Osteoblast (primary cell): ENCODE measurements at regions not wholly inside any gene's neighbourhood (a gene's known extent, or its start where the extent isn't known, plus 50 kb on each side); places are given as distances from the start of the nearest gene placed in this dataset.

ENCODE experiments used
- DNase-seq: peaks from one replicate; pipeline ENCODE4 v3.0.0; 2011; ENCODE audit warnings: low spot score, mixed read lengths; ENCODE audit not compliant: insufficient read length; ENCODE audit errors: missing footprints
- H2AFZ ChIP-seq: 2 replicates; pipeline ENCODE4 v1.6.0; 2011; ENCODE audit warnings: mild to moderate bottlenecking, low read length
- H3K27ac ChIP-seq: 2 replicates; pipeline ENCODE4 v1.5.1; 2011; ENCODE audit warnings: mild to moderate bottlenecking, low read depth, low read length, moderate library complexity
- H3K27me3 ChIP-seq: 2 replicates; pipeline ENCODE4 v1.6.0; 2012; ENCODE audit warnings: mild to moderate bottlenecking, control low read depth, inconsistent platforms, low read length, moderate library complexity; ENCODE audit not compliant: insufficient read depth
- H3K36me3 ChIP-seq: 2 replicates; pipeline ENCODE4 v1.5.1; 2011; ENCODE audit warnings: mild to moderate bottlenecking, low read length, control low read depth, moderate library complexity; ENCODE audit not compliant: insufficient read depth
- H3K4me1 ChIP-seq: 2 replicates; pipeline ENCODE4 v1.5.1; 2011; ENCODE audit warnings: mild to moderate bottlenecking, low read length, control low read depth, moderate library complexity; ENCODE audit not compliant: insufficient read depth
- H3K4me2 ChIP-seq: 2 replicates; pipeline ENCODE4 v1.6.0; 2011; ENCODE audit warnings: mild to moderate bottlenecking, low read length; ENCODE audit not compliant: insufficient read depth
- H3K4me3 ChIP-seq: fragments of 200-600 bp; sonication (generic); 3 replicates; pipeline ENCODE4 v1.5.1; 2012; ENCODE audit warnings: mild to moderate bottlenecking, low read length, inconsistent platforms; ENCODE audit not compliant: insufficient read depth
- H3K79me2 ChIP-seq: 2 replicates; pipeline ENCODE4 v1.6.0; 2012; ENCODE audit warnings: mild to moderate bottlenecking, low read length, control low read depth, inconsistent platforms; ENCODE audit not compliant: insufficient read depth
- H3K9me3 ChIP-seq: 2 replicates; pipeline ENCODE4 v1.5.1; 2011; ENCODE audit warnings: low read depth, low read length, control low read depth
- H4K20me1 ChIP-seq: 2 replicates; pipeline ENCODE4 v1.6.0; 2012; ENCODE audit warnings: mild to moderate bottlenecking, low read length, control low read depth; ENCODE audit not compliant: insufficient read depth
- CTCF ChIP-seq: IDR thresholded peaks from 2 replicates; pipeline ENCODE4 v1.5.1; 2011; ENCODE audit warnings: mild to moderate bottlenecking, low read depth, low read length, moderate library complexity; ENCODE audit errors: extremely low read depth

DNA sequence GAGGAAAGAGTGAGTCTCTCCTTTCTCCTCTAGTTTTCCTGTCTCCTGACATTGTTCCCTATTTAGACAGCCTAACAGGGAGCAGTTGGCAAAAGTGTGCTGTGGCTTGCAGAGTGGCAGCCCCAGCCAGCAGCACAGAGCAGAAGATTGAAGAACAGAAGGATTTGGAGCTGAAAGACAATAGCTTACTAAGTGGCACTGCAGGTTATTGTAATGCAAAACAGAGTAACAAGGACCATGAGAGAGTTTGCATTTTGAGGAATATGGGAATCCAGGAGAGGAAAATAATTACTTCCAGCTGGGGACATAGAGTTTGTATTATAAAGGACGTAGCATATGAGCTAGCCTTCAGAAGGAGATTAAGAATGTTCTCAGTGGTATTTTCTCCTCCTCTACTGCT is 342.4 kb downstream of the AKAIN1 start:
- H3K4me2 ChIP-seq, result no peak overlapping the region
- no peak for TF ChIP-seq CTCF
- no peaks in the 10 kb centered on the region for H3K79me2 ChIP-seq
- H3K36me3 ChIP-seq, result no peaks in the 10 kb centered on the region
- no peaks in the 10 kb centered on the region for H3K27me3 ChIP-seq
- H2AFZ ChIP-seq, result no peak overlapping the region
- peaks cover 7% of the 10 kb centered on the region for H3K9me3 ChIP-seq
- no peaks in the 10 kb centered on the region for H4K20me1 ChIP-seq
- H3K4me1 ChIP-seq, result no peaks in the 10 kb centered on the region
- H3K27ac ChIP-seq, result no peak overlapping the region
- no peak for DNase-seq
- H3K4me3 ChIP-seq, result no peak overlapping the region

- Histone ChIP-seq H3K36me3 (no peaks in the 10 kb centered on the region), H3K4me1 (no peaks in the 10 kb centered on the region), H3K4me2 (no peak overlapping the region), H3K9me3 (peaks cover 5% of the 10 kb centered on the region), H3K79me2 (no peaks in the 10 kb centered on the region), H3K27ac (no peak overlapping the region), H4K20me1 (no peaks in the 10 kb centered on the region), H3K27me3 (no peaks in the 10 kb centered on the region), H2AFZ (no peak overlapping the region), H3K4me3 (no peak overlapping the region)
- no peak for DNase-seq
- no peak for TF ChIP-seq CTCF
These were observed 345.6 kb downstream of the AKAIN1 start for GRCh38 chr18:4851301-4851976.

DNA sequence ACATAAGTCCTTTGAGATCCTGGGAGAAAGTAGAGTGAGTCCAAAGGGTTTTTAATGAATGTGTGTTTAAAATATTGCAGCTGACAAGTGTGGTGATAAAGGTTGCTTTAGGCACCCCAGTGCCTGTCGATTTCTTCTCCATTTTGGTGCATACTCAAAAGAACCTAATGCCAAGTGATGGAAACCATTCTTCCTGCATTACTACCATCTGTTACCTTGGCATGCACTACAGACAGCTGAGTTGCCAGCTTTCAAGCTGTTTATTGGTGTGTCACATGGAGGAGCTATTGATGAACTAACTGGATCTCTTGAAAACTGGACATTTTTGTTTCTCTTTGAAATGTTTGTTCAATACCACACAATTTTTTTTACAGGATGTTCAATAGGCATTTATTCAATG is 350.0 kb downstream of the AKAIN1 start:
- no peak for TF ChIP-seq CTCF
- Histone ChIP-seq H3K27ac (no peak overlapping the region), H3K36me3 (no peaks in the 10 kb centered on the region), H3K4me3 (no peak overlapping the region), H3K27me3 (no peaks in the 10 kb centered on the region), H3K79me2 (no peaks in the 10 kb centered on the region), H3K4me2 (no peak overlapping the region), H2AFZ (no peak overlapping the region), H3K4me1 (no peaks in the 10 kb centered on the region), H3K9me3 (peaks cover 3% of the 10 kb centered on the region), H4K20me1 (no peaks in the 10 kb centered on the region)
- DNase-seq, result no peak

DNA sequence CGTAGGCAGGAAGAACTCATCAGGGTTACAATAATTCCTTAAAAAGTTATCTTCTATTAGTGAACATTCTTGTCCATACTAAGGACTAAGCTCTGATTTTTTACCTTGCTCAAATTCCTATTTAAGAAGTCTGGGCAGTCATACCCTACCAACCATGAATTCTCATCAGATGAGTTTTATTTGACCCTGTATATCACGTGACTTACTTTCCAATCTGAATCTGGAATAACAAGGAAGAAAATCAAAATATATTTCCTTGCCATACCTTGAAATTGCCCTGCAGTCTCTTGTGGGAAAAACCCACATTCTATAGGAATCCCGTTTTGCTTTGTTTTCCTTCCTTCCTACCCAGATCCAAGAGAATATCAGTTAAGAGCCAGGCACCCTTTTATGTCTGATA is 352.7 kb downstream of the AKAIN1 start:
- Histone ChIP-seq H3K4me2 (no peak overlapping the region), H3K27me3 (no peaks in the 10 kb centered on the region), H3K4me1 (no peaks in the 10 kb centered on the region), H3K27ac (no peak overlapping the region), H4K20me1 (no peaks in the 10 kb centered on the region), H3K9me3 (no peaks in the 10 kb centered on the region), H2AFZ (no peak overlapping the region), H3K4me3 (no peak overlapping the region), H3K36me3 (no peaks in the 10 kb centered on the region), H3K79me2 (no peaks in the 10 kb centered on the region)
- no peak for TF ChIP-seq CTCF
- DNase-seq, result no peak
